Left kidney (tissue), 1 donor: ENCODE measurements at regions not wholly inside any gene's neighbourhood (a gene's known extent, or its start where the extent isn't known, plus 50 kb on each side); places are given as distances from the start of the nearest gene placed in this dataset.

ENCODE experiments used
- DNase-seq: peaks from one replicate; pipeline ENCODE4 v3.0.0-alpha.2; 2013

DNA sequence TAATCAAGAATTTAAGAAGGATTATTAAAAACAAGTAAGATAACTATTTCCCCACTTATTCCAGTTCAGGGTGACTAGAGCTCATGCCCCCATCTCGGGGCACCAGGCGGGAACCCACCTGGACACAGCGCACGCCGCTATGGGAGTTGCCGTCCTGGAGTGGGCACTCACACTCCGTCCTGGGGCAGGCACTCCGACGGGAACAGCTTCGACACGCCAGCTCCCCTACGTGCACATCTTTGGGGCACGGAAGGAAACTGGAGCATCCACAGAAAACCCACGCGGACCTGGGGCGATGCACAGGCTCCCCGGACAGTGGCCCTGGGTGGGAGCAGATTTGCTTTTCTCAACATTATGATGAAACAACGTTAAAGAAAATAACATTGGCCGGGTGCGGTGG lies 52.0 kb upstream of the GATA5 start:
- DNase-seq, result no peak

DNA sequence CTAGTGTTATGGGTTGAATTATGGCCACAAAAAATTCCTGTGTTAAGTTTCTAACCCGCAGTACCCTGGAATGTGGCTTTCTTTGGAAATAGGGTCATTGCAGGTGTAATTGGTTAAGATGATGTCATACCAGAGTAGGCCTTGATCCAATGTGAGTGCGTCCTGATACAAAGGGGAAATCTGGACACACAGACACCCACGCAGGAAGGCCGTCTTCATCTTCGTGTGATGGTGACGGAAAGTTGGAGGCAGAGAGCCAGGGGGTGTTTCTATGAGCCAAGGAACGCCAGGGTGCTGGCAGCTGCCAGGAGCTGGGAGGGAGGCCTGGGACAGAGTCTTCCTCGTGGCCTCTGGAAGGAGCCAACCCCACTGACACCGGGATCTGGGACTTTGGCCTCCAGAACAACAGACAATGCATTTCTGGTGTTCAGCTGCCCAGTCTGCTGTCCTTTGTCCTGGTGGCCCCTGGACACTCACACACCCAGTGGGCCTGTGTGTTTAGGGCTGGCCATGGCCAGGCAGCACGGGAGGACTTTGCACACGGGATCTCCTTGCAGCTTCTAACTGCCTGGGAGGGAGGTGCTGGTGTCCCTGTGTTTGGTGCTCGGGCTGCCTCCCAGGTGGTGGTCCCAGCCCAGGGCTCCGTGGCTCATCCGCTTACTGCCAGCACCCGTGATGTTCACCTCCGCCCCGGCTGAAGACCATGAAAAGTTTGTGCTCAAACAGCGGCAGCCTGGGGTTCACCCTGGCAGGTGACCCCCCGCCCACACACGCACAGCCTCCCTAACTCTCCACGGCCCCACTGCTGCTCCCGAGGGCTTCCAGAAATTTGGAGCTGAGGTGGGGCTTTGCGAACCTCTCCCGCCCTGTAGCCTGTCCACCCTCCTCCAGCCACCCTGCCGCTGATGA lies 53.4 kb upstream of the GATA5 start:
- DNase-seq, result no peak

DNA sequence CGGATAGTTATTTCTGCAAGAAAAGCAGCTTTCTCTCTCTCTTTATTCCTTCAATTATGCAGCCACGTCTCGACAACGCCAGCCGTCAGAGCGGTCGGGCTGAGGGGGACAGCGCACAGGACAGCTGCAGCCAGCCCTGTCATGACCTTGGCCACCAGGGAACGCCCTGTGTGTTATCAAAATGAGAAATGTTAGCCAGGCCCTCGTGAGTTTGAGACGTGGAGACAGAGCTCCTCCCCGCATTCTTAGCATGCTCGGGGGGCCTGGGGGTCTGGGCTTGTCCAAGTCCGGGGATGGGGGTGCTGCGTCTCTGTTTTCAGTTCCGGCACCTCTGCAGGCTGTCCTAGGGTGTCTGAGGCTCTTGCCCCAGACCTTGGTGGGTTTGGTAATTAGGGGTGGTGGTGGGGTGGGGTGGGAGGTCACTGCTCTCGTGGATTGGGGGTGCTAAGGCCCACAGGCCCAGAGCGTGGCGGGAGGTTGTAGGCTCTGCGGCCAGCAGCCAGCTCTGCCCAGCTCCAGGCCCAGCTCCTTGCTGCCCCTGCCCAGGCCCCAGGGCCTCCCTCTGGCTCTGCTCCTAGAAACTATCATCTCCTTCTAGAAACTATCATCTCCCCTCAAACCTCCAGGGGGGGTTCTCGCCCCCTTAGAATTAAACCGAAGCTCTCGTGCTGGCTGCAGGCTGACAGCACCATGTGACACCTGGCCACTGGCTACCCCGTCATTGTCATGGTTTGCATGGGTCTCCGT lies 54.3 kb upstream of the GATA5 start:
- no peak for DNase-seq

DNA sequence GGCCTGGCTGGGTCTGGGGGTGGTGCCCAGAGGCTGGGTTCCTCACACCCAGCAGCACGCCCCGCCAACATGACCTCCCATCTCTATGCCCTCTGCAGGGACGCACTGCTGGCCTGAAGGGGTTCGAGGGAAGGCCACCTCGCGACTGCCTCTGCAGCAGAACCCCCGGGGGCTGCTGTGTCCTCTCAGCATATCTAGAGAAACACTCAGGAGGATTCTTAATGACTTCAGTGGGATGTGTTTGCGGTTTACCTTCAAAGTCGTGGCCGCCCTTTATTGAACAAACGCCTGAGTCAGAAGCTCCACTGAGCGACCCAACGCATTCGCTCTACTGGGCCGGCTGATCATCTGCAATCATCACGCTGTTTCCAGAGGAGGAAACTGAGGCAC lies 54.8 kb upstream of the GATA5 start:
- no peak for DNase-seq

DNA sequence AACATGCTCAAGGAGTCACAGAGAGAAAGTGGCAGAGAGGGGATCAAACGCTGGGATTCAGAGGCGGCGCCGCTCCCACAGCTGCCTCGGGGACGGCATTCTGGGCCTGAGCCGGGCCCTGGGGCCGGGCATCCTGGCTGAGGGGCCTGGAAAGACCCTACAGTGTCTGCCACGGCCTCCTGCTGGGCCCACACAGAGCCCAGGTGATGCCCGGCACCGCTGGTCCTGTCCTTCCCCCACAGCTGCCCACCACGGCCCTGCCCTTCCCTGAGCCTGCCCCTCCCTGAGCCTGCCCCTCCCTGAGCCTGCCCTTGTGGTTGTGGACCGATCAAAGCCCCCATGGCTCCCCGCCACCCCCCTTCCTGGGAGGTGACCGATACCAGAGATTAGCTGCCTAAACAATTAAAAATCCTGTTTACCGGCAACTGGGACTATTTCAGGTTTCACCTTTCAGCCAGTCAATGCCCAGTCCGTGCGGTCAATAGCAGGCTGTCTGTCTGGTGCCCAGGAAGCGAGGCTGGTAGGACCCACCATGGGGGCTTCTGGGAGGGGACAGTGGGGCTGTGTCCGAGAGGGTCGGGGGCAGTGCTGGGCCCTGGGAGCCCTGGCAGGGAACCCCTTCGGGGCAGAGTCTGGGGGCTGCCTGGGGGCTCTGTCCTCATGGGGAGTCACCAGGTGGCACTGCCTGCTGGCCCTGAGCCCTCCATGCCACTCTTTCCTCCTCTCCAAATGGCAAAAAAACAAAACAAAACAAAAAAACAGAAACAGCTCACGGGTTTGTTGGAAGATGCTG lies 55.4 kb upstream of the GATA5 start:
- DNase-seq, result no peak

DNA sequence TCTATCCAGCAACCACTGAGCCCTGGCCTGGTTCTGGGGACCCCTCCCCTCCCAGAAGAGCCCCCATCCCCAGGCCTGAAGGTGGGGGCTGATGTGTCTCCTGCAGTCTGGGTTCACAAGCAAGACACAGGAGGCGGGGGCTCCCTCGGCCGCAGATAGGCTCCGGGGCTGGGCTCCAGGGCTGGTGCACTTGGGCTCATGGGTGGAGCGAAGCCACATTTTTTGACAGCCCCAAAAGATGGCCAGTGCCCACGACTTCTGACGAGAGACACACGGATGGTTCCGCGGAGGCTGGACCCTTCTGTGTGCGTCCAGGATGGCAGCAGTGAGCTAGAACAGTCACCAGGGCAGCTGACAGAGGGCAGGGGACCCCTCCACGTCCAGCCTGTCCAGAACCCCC lies 57.1 kb upstream of the GATA5 start:
- DNase-seq, result no peak

DNA sequence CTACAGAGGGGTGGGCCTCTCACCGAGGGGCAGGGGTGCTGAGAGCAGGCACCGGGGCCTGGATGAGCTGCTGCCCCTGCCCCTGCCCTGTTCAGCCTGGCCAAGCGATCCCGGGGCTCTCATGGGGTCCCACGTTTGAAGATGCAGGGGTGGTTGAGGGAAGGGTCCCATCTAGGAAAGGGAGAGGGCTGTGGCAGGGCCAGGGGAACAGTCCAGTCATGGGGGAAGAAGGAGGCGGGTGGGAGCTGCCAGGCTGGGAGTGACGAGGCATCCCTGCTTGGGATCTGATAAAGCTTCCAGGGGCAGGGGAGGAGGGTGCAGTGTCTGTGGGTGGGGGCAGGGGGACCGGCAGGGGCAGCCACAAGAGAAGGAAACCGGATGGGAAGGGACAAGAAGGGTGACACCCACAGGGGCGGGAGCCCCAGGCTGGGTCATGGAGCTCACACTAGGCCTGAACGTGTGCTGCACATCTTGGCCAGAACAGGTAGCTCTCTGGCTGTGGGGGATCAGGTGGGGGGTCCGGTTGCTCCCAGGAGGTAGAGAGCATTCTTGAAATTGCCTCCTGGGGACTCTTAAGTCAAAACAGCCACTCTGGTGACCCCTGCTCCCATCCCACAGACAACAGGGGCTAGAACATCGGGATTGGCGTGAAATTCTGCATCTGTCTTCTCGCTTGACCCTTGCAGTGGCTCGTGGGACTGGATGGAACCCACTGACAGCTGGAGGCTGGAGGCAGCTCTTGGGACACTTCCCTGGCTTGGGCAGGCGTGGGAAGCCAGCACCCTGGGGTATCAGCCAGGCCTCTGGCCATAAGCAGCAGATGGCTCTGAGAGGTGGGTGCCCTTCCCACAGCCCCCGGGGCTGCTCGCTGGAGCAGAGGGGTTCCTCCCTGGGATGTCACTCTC lies 58.0 kb upstream of the GATA5 start:
- DNase-seq, result no peak

DNA sequence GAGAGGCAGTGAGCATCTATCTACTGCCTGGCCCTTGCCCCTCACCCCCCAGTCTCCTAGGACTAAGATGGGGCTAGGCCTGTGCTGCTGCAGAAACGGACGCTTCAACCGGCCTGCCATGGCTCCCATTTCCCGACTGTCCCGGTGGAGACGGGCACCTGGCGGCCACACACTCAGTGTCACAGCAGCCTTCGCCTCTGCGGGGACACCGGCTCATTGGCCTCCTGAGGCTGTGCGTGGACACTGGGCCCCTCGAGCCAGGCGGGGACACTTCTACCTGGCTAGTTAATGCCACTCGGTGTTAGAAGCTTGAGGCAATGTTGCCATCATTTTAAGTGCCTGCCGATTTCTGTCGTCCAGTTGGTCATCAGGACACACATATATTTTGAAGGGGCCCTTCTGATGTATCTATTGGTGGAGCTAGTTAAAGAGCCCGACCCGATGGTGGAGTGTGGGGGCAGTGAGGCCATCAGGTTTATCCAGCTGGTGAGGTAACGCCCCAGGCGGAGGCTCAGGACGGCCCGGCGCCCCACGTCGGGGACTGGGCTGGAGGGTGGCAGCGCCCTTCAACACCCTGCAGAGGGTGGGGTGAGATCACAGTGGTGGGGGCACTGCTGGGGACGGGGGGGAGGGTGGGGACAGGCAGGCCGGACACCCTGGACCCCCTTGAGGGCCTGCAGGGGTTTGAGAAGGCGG lies 58.9 kb upstream of the GATA5 start:
- DNase-seq, result no peak

DNA sequence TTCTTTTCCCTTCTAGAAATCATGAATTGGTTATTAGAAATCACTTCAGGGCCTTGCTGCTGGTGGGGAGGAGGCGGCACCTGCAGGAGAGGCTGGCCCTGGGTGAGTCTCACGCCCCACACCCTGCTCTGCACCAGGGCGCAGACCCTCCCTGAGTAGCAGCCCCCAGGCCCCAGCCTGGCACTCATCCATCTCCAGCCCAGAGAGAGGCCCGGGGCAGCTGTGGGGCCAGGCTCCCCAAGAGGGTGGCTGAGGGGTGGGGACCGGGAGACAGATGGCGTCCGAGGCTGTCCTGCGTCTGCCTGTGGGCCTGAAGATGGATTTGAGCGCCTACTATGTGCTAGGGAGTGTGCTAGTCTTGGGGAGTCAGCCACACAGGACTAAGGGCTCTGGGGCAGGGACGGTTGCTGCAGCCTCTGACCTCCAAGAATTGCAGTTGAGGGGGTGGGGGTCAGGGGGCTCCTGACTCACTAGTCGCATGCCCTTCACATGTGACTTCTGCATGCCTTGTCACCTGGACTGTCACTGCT lies 59.6 kb upstream of the GATA5 start:
- DNase-seq, result no peak

DNA sequence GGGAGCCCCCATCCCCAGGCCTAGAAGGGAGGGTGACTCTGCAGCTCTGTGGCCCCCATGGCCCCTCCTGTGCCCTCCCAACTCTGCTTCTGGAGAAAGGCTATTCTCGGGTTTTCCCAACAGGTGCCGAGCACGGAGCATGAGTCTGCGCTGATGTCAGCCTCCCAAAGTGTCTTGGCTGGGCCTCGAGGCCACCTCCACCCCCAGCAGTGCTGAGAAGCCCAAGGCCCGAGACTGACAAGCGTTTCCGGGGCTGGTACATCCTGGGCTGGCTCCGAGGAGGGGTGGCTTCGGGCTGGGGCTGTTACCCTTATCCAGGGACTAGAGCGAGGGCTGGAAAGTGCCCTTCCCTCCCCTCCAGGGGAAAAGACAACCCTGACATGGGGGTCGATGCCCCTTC lies 60.2 kb upstream of the GATA5 start:
- DNase-seq, result no peak

DNA sequence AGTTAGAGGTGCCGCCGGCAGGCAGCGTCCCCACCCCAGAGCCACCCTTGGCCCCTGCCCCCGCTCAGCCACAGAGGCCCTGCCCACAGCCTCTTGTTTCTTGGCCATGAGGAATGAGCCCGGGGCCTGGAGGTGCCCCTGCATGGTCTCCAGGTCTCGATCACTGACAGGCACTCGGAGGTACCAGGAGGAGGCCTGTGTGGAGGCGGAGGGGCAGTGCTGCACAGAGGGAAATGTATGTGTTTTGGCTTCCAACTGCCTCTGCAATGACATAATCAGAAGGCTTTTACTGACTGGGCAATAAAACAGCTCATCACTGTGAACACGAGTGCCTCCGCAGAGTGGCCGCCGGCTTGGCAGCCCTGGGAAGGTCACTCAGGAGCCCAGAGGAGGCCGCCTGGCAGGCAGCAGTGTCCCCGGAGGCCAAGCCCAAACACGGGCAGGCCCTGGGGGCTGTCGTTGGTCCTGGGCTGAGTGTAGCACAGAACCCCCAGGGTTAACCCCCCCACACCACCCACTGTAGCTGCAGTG lies 61.1 kb upstream of the GATA5 start:
- no peak for DNase-seq

DNA sequence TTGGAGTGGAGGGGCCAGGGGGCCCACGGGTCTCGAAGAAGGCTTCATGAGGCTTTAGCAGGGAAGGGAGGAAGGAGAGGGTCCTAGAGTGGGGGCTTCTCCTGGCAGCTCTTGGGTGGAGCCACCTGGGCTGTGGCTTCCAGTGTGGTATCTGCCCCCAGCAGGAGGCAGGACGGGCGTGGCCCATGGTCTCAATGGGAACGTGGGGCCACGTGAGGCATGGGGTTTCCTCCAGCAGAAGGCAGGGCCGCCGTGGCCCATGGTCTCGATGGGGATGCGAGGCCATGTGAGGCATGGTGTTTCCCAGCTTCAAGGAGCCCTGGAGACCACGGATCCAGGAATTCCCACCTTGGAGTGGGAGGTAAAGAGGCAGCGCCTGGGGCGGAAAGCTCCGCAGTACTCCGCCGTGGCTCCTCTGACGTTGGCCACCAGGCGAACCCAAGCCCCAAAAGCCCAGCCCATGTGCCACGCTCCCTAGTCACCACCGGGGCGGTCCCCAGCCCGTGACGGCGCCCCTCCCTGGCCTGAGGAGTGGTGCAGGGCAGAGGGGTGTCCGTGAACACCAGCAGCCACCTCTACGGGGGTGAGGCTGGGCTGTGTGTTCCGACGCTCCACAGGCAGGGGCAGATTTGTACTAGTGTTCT lies 62.0 kb upstream of the GATA5 start:
- DNase-seq, result no peak

DNA sequence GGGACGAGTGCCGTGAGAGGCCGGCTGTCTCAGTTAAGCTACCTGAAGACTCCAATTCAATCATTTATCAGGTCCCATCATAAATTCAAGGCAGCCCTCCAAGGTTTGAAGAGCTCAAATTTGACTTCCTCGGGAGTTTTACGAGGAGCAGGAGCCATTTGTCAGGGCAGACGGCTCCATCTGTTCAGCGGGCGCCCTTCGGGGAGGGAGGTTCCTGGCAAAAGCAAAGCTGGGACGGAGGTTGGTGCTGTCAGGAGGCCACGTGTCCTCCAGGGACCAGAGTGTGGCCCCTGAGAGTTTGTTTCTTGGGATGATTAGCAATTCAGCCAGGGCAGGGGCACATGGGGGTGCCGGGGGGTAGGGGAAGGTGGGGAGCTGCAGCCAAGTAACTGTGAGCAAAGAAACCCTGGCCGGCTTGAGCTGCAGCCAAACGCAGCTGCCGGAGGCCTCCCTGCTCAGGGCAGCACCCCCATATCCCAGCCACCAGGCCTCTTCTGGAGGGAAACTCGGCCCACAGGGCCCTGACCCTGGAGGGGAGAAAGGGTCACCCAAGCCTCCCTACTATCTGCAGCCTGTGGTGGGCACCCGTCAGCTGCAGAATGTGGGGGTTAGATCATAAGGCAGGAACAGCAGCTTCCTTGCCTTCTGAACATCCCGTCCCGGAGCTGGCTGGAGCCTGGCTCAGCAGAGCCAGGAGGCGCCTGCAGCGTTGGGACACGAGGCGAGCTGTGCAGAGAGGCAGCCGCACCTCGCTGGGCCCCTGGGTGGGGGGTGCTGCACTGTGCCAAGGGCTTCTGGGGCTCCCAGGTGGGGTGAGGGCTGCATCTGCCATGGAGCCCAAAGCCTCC lies 63.6 kb upstream of the GATA5 start:
- DNase-seq, result no peak

DNA sequence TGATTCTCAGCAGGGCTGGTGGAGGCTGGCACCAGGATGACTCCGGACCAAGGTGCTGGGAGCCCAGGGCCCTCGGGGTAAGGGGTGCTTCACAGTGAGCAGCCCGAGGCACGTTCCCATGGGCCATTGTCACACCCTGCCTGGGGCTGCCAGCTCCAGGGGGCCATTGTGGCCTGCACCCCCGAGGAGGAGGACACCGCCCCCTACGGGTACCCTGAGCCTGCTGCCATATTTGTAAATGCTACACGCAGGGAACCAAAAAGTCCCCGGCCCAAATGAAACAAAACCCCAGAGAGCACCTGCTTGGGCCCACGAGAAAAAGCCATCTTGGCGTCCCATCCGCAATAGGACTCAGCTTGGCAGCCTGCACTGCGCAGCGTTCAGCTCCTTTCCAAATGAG lies 64.7 kb upstream of the GATA5 start:
- no peak for DNase-seq

DNA sequence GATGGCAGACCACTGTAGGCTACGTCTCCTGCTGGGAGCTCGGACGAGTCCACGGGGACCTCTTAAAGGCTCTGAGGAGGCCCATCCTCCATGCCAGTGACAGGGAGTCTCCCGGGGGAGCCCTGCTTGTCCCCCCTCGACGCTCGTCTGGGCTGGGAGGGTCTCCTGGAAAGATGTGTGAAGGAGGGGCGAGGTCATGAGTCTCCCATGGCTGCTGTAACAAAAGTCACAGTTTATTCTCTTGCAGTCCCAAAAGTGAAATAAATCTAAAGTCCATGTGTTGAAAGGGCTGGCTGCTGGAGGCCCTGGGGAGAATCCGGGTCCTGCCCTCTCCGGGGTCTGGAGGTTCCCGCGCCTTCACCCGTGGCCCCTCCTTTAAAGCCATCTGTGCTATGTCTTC lies 67.1 kb upstream of the GATA5 start:
- no peak for DNase-seq

DNA sequence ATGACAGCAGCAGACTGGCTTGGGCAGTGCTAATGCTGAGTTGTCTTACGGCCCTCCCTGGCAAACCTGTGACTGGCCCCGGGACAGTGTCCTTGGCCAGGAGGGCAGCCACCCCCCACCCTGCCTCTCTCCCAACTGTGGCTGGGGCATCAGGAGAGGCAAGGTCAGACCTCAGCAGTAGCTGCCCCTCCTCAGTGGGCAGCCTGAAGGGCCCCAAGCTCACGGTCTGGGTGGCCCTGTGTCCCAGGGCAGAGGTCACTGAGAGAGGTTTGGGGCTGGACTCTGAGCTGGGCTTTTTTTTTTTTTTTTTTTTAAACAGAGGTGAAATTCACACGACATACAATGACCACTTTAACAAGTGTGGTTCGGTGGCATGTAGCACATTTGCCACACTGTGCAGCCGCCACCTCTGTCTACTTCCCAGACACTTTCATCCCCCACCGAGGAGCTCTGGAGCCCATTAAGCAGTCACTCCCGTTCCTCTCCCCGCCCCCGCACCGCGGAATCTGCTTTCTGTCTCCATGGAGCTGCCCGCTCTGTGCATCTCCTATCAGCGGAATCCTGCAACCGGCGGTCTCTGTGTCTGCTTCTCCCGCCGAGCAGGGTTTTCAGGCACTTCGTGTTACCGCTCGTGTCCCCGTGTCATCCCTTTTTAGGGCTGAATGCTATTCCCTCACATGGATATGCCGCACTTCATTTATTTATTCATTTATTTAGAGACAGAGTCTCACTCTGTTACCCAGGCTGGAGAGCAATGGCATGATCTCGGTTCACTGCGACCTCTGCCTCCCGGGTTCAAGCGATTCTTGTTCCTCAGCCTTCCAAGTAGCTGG lies 67.9 kb upstream of the GATA5 start:
- no peak for DNase-seq

DNA sequence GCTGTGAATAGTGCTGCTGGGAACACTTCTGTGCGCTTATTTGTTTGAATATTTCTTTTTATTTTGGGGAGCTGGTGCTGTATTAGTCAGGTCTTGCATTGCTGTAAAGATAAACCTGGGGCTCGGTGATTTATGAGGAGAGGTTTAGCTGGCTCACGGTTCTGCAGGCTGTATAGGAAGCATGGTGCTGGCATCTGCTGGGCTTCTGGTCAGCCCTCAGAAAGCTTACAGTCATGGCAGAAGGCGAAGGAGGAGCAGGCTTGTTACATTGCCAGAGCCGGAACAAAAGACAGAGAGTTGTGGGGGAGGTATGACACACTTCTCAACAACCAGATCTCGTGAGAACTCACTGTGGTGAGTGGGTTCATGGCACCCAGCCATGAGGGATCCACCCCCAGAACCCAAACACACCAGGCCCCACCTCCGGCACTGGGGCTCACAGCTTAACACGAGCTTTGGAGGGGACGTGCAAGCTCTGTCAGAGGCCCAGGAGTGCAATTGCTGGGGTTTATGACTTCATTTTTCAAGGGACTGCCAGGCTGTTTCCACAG lies 68.8 kb upstream of the GATA5 start:
- no peak for DNase-seq

DNA sequence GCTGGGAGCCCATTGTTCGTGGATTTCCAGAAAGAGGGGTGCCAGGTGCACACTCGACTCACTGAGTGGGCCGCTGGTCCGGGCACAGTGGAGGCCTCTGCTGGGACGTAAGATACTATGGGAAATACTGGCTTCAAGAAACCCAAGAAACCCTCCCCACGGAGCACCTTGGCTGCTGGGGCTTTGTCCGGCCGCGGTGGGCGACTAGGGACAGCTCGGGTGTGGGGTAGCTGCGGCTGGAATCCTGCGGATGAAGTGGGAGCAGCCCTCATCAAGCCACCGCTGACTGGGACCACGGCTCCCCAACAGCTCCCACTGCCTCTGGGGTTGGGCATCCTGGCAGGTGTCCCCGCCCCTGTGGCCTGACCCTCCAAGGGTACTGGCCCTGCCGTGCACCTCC lies 69.5 kb upstream of the GATA5 start:
- DNase-seq, result no peak
